Activated CD4-positive, alpha-beta T cell treated with anti-CD3 and anti-CD28 coated beads, Interleukin-2, amount 50 U/mL, for 1 hour (primary cell): ENCODE measurements at regions not wholly inside any gene's neighbourhood (a gene's known extent, or its start where the extent isn't known, plus 50 kb on each side); places are given as distances from the start of the nearest gene placed in this dataset.

Experiments used
- DNase-seq: peaks from one replicate; pipeline ENCODE4 v3.0.0-alpha.2; 2020

GRCh38 chr3:56890448-56891091, 88.8 kb upstream of the ARHGEF3 start:
- no peak for DNase-seq

GRCh38 chr3:56889131-56889530, 87.4 kb upstream of the ARHGEF3 start:
- DNase-seq, result no peak

GRCh38 chr3:56887402-56888025, 85.8 kb upstream of the ARHGEF3 start:
- no peak for DNase-seq

GRCh38 chr3:56886314-56886713, 84.6 kb upstream of the ARHGEF3 start:
- no peak for DNase-seq

GRCh38 chr3:56885879-56886278, 84.1 kb upstream of the ARHGEF3 start:
- DNase-seq, result no peak

GRCh38 chr3:56885453-56885852, 83.7 kb upstream of the ARHGEF3 start:
- DNase-seq, result no peak

- DNase-seq, result no peak
These were observed 82.6 kb upstream of the ARHGEF3 start for GRCh38 chr3:56884387-56884786.

- no peak for DNase-seq
These were observed 82.1 kb upstream of the ARHGEF3 start for GRCh38 chr3:56883828-56884227.

- no peak for DNase-seq
These were observed 81.1 kb upstream of the ARHGEF3 start for GRCh38 chr3:56882896-56883295.

- no peak for DNase-seq
These were observed 80.1 kb upstream of the ARHGEF3 start for GRCh38 chr3:56881841-56882240.

GRCh38 chr3:56880720-56881575, 79.2 kb upstream of the ARHGEF3 start:
- no peak for DNase-seq

- DNase-seq, result no peak
These were observed 77.9 kb upstream of the ARHGEF3 start for GRCh38 chr3:56879436-56880215.

GRCh38 chr3:56878074-56878473, 76.3 kb upstream of the ARHGEF3 start:
- peak; percentile 30 for DNase-seq

GRCh38 chr3:56876916-56877315, 75.2 kb upstream of the ARHGEF3 start:
- no peak for DNase-seq

GRCh38 chr3:56874269-56874668, 72.5 kb upstream of the ARHGEF3 start:
- DNase-seq, result no peak

- DNase-seq, result no peak
These were observed 68.7 kb upstream of the ARHGEF3 start for GRCh38 chr3:56870436-56870835.

- DNase-seq, result no peak
These were observed 67.6 kb upstream of the ARHGEF3 start for GRCh38 chr3:56869157-56869889.

GRCh38 chr3:56868706-56869105, 67.0 kb upstream of the ARHGEF3 start:
- no peak for DNase-seq

GRCh38 chr3:56867671-56868070, 65.9 kb upstream of the ARHGEF3 start:
- DNase-seq, result no peak

- no peak for DNase-seq
These were observed 63.3 kb upstream of the ARHGEF3 start for GRCh38 chr3:56864918-56865524.

GRCh38 chr3:56864090-56864489, 62.3 kb upstream of the ARHGEF3 start:
- no peak for DNase-seq
